Lower lobe of right lung (tissue), 2 donors: ENCODE measurements at regions not wholly inside any gene's neighbourhood (a gene's known extent, or its start where the extent isn't known, plus 50 kb on each side); places are given as distances from the start of the nearest gene placed in this dataset.
A peak's percentile ranks its signal among the peaks of the same experiment; 100 is the strongest.

Experiments used
- ATAC-seq, 2 donors: fragments of 200-7000 bp; cut with Tn5 transposase; one replicate each; pipeline ENCODE4 v1.9.1; 2020 to 2022; ENCODE audit warnings: mild to moderate bottlenecking in 2 of 2, moderate library complexity in 2 of 2
- DNase-seq: peaks from one replicate; pipeline ENCODE4 v3.0.0-alpha.2; 2020
- H3K27ac ChIP-seq: fragments of 200-600 bp; one replicate; pipeline ENCODE4 v1.8.0; 2022
- H3K27me3 ChIP-seq: fragments of 200-600 bp; one replicate; pipeline ENCODE4 v1.8.0; 2022; ENCODE audit warnings: low read depth
- H3K36me3 ChIP-seq: fragments of 200-600 bp; one replicate; pipeline ENCODE4 v1.8.0; 2022; ENCODE audit warnings: mild to moderate bottlenecking
- H3K4me1 ChIP-seq: fragments of 200-600 bp; one replicate; pipeline ENCODE4 v1.8.0; 2022
- H3K4me3 ChIP-seq: fragments of 200-600 bp; one replicate; pipeline ENCODE4 v1.8.0; 2022; ENCODE audit warnings: mild to moderate bottlenecking
- H3K9me3 ChIP-seq: fragments of 200-600 bp; one replicate; pipeline ENCODE4 v1.8.0; 2022
- intact Hi-C: fragments of 100-400 bp; cut with DNase I; formaldehyde crosslinking; loops from one replicate; pipeline ENCODE4 v1.11.0; 2022
- TF ChIP-seq, protein P1 (sequence below): fragments of 200-600 bp; IDR thresholded peaks from one replicate; pipeline ENCODE4 v1.8.0; 2022; ENCODE audit warnings: antibody characterized with exemption, mild to moderate bottlenecking
- donor health status: DM: no; HTN: yes; CAD: no; lungs with severe emphysema.

DNA sequence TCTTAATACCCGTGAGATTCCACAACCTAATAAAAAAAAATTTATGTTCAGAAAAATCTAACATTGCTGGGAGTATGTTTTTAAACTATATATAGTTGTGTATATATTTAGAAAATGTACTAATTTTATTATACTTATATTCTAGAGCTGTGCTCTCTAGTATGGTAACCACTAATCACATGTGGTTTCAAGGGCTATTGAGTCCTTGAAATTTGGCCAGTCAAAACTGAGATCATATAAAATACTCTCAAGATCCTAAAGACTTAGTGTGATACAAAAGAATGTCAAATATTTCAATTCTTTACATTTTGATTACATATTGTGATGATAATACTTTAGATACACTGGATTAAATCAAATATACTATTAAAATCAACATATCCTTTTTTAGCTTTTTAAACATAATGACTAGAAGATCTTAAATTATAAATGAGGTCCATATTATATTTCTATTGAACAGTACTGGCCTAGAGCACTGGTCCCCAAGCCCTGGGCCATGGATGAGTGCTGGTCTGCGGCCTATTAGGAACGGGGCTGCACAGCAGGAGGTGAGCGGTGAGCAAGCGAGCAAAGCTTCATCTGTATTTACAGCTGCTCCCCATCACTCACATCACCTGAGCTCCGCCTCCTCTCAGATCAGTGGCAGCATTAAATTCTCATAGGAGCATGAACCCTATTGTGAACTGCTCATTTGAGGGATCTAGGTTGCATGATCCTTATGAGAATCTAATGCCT lies 176.5 kb upstream of the NBEA start:
- DNase-seq: no peak
- intact Hi-C loops: no loop called here
- TF ChIP-seq, protein P1, sequence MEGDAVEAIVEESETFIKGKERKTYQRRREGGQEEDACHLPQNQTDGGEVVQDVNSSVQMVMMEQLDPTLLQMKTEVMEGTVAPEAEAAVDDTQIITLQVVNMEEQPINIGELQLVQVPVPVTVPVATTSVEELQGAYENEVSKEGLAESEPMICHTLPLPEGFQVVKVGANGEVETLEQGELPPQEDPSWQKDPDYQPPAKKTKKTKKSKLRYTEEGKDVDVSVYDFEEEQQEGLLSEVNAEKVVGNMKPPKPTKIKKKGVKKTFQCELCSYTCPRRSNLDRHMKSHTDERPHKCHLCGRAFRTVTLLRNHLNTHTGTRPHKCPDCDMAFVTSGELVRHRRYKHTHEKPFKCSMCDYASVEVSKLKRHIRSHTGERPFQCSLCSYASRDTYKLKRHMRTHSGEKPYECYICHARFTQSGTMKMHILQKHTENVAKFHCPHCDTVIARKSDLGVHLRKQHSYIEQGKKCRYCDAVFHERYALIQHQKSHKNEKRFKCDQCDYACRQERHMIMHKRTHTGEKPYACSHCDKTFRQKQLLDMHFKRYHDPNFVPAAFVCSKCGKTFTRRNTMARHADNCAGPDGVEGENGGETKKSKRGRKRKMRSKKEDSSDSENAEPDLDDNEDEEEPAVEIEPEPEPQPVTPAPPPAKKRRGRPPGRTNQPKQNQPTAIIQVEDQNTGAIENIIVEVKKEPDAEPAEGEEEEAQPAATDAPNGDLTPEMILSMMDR: no peak
- no peak for ATAC-seq
- no peaks in the 10 kb centered on the region for H3K9me3 ChIP-seq
- H3K27ac ChIP-seq: no peak overlapping the region
- no peak overlapping the region for H3K4me3 ChIP-seq
- H3K36me3 ChIP-seq: no peaks in the 10 kb centered on the region
- H3K4me1 ChIP-seq: no peaks in the 10 kb centered on the region
- no peaks in the 10 kb centered on the region for H3K27me3 ChIP-seq

GRCh38 chr13:34767778-34768177 lies 174.3 kb upstream of the NBEA start:
- H3K4me1 ChIP-seq: no peaks in the 10 kb centered on the region
- no peaks in the 10 kb centered on the region for H3K27me3 ChIP-seq
- TF ChIP-seq, protein P1: no peak
- no peak overlapping the region for H3K4me3 ChIP-seq
- intact Hi-C loops: no loop called here
- ATAC-seq (no peak), DNase-seq (no peak)
- H3K36me3 ChIP-seq: no peaks in the 10 kb centered on the region
- H3K27ac ChIP-seq: no peak overlapping the region
- no peaks in the 10 kb centered on the region for H3K9me3 ChIP-seq

- no peaks in the 10 kb centered on the region for H3K27me3 ChIP-seq
- DNase-seq (no peak), ATAC-seq (no peak)
- no peaks in the 10 kb centered on the region for H3K36me3 ChIP-seq
- TF ChIP-seq, protein P1: no peak
- no peak overlapping the region for H3K27ac ChIP-seq
- no peak overlapping the region for H3K4me3 ChIP-seq
- no peaks in the 10 kb centered on the region for H3K4me1 ChIP-seq
- H3K9me3 ChIP-seq: no peaks in the 10 kb centered on the region
- intact Hi-C loops: no loop called here
These were observed 169.9 kb upstream of the NBEA start for GRCh38 chr13:34772206-34772605.

- H3K4me1 ChIP-seq: no peaks in the 10 kb centered on the region
- no peaks in the 10 kb centered on the region for H3K9me3 ChIP-seq
- H3K27me3 ChIP-seq: no peaks in the 10 kb centered on the region
- TF ChIP-seq, protein P1: no peak
- DNase-seq (no peak), ATAC-seq (no peak)
- no peaks in the 10 kb centered on the region for H3K36me3 ChIP-seq
- H3K27ac ChIP-seq: no peak overlapping the region
- intact Hi-C loops: no loop called here
- no peak overlapping the region for H3K4me3 ChIP-seq
These were observed 169.2 kb upstream of the NBEA start for GRCh38 chr13:34772881-34773280.

DNA sequence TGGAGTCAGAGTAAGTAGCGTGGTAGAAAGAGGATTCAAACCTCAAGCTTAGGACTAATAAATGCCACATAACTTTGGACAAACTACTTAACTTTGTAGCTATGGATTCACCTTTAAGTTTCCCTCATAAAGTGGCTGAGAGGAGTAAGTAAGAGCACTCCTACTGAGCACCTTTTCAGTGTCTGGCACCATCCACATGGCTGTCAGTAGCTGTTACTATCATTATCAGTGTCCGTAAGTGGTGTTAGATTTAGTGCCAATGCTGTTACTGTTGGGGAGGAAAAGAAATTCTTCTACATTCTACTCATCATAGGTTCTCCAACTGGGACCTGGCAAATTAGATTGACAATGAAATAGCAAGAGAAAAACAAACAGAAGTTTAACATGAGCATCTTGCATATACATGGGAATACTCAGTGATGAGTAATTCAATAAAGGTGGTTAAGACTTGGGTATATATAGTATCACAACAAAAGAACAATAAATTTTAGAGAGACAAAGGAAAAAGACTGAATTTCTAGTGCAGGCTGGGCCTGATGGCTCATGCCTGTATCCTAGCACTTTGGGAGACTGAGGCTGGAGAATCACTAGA lies 165.6 kb upstream of the NBEA start:
- no peaks in the 10 kb centered on the region for H3K36me3 ChIP-seq
- H3K27ac ChIP-seq: no peak overlapping the region
- H3K4me3 ChIP-seq: no peak overlapping the region
- H3K4me1 ChIP-seq: no peaks in the 10 kb centered on the region
- ATAC-seq: peak in 1 of 2 donors; percentile 29
- H3K9me3 ChIP-seq: no peaks in the 10 kb centered on the region
- no peaks in the 10 kb centered on the region for H3K27me3 ChIP-seq
- intact Hi-C loops: no loop called here
- no peak for DNase-seq
- TF ChIP-seq, protein P1: no peak
